HG02884 (cell line): ENCODE measurements at regions not wholly inside any gene's neighbourhood (a gene's known extent, or its start where the extent isn't known, plus 50 kb on each side); places are given as distances from the start of the nearest gene placed in this dataset.
A peak's percentile ranks its signal among the peaks of the same experiment; 100 is the strongest.

Experiments used
- ATAC-seq: cut with Tn5 transposase; IDR thresholded peaks from one replicate; pipeline ENCODE4 v1.9.1; 2021; ENCODE audit warnings: mild to moderate bottlenecking, moderate library complexity; ENCODE audit not compliant: unreplicated experiment

DNA sequence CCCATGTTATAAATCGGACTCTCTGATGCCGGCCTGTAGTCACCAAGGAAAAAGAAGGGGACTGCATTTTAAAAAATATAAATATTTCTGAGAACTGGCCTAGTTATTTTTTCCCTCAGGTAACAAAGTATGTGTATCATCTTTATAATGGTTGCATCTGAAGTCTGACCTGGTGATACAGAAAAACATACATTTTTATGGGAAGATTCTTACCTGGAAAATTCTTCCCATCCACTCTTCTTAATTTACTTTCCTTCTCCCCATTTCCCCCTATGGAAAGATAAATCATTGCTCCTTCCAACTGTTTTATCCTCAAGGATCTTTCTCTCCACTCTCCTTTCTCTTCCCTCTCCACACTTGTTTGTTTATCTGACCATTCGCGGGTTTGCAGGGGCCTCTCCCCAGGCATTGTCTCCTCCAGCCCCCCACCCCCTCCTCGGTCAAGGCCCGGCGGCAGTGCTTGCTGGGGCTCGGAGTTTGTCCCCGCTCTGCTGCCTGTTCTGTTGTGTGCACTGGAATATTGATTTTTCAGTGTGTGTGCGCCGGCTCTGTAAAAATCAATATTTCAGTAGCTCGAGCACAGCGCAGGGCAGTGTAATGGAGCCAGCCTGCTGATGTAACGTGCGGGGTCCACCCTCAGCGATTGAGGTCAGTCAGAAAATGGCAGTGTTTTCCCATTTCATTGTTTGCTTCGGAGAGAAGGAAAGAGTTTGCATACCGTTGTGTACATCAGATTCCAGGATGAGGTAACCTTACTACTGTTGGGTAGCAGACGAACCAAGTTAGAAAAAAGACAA, 199.5 kb upstream of the NFE2L3 start:
- ATAC-seq = no peak

DNA sequence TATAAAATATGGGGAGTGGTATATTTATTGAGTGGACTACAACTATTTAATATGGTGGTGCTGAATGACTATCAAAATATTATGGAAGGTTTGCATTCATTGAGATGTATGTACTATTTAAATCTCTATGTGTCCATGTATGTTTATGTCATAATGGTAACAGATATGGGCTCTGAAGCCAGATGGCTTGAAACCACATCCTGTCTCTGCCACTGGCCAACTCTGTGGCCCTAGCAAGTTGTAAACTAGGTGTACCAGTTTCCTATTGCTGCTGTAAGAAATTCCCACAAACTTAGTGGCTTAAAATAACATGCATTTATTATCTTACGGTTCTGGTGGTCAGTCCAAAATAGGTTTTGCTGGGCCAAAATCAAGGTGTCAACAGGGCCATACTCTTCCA, 198.1 kb upstream of the NFE2L3 start:
- ATAC-seq = no peak

DNA sequence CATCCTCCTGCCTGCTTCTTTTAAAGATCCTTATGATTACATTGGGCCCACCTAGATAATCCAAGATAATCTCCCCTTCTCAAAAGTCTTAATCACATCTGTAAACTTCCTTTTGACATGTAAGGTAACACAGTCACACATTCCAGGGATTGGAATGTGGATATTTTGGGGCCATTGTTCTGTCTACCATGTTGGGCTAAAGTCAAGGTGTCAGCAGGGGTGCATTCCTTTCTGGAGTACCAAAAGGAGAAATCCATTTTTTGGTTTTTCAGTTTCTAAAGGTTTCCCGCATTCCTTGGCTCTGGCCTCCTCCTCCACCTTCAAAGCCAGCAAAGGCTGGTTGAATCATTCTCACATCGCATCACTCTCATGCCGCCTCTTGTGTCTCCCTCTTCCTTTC, 197.6 kb upstream of the NFE2L3 start:
- no peak for ATAC-seq

DNA sequence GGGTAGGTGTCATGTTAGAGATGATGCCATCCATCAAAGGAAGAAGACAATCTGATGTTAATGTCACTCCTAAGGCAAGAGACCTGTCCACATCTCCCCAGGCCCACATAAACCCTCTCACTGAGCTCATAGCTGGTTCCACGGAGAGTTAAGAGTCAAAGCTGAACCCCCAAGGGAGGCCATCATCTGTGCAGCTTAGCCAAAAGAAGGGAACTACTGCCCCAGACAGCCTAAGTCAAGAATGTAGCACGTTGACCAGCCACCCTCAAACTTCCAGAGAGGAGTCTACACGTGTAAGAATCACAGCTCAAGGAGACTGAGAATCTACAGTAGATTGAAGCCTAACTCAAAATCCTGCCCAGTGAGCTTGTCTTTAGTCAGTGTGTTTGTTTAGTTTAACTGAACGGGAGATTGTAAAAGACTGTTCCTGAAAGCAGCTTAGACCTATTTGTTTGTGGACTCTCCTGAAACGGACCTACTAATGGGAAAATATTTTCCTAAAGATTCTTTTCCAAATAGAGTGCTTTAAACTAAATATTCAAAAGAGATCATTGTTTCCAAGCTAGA, 192.7 kb upstream of the NFE2L3 start:
- no peak for ATAC-seq

DNA sequence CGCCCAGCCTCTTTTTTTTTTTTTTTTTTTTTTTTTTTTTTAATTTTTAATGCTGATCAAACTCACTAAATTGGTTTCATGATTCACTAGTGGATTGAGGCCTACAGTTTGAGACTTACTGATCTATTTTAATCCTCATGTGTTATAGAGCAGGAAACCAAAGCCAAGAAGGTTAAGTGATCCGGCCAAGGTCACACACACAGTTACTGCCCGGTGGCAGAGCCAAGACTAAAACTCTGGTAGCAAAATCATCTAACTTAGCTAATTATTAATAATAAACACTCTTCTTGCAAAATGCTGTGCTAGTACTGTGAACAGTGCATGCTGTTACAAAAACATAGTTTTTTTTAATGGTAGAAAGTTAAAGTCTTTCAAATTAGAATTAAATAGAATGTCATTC, 188.3 kb upstream of the NFE2L3 start:
- ATAC-seq = no peak

DNA sequence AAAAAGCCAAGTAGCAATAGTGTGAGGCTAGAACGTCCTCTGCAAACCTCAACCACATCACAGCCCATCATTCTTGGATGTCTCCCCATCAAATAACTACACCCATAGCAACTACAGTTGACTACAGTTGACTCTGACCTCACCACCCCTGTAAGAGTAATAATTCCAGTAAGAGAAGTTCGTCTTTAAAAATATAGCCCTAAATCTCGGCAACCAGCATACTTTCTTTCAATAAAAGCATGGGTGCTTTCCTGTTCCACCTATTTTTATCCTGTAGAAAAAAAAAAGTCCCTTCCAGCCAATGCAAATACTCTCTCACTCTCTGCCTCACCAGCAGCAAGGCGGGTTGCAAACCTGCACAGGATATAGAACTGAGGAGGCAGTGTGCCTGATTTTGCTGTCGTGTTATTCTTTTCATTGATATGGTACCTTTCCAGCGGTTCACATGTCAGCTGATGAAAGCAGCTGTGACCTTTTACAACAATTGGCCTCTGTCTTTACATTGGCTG, 187.5 kb upstream of the NFE2L3 start:
- ATAC-seq = peak; percentile 39

DNA sequence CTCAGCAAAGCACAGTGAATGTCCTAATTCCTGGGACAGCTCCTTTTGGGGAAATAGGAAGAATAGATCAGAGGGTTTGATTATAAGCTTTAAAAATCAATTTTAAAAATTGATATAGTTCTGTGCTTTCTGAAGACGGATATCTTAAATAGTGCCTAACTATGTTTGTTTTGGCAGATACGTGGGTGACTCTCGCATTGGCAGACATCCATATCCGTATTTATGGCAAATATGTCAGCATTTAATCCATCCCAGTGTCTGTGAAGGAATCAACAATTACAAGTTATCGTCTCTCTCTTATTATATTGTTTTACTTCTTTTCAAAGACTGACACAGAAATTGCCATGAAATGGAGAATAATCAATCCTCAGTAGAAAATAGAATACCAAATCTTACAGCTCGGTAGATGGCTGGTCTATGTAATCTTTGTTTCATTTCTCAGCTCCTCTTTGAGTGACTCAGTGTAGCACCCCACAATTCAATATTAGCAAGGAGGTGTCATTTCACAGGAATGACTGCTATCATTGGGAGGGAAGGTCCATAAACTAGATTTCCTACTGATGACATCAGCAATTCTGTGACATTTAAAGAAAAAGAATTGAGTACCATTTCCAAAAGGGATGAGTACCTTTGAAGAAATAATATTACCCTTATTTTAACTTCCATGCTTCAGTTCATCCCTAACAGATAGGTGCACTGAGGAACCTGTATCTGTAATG, 186.4 kb upstream of the NFE2L3 start:
- no peak for ATAC-seq

DNA sequence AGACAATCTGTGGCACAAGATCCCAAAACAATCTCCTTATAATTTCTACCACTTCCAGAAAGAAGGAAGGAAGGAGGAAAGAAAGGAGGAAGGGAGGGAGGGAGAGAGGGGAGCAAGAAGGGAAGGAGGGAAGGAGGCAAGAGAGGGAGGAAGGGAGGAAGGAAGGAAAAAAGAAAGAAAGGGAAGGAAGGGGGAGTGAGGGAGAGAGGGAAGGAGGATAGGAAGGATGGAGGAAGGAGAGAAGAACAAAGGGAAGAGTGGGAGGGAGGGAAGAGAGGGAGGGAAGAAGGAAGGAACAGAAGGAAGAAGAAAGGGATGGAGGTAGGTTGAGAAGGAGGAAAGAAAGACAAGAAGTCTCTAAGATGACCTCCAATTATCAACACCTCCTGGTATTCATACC, 185.5 kb upstream of the NFE2L3 start:
- ATAC-seq = no peak

DNA sequence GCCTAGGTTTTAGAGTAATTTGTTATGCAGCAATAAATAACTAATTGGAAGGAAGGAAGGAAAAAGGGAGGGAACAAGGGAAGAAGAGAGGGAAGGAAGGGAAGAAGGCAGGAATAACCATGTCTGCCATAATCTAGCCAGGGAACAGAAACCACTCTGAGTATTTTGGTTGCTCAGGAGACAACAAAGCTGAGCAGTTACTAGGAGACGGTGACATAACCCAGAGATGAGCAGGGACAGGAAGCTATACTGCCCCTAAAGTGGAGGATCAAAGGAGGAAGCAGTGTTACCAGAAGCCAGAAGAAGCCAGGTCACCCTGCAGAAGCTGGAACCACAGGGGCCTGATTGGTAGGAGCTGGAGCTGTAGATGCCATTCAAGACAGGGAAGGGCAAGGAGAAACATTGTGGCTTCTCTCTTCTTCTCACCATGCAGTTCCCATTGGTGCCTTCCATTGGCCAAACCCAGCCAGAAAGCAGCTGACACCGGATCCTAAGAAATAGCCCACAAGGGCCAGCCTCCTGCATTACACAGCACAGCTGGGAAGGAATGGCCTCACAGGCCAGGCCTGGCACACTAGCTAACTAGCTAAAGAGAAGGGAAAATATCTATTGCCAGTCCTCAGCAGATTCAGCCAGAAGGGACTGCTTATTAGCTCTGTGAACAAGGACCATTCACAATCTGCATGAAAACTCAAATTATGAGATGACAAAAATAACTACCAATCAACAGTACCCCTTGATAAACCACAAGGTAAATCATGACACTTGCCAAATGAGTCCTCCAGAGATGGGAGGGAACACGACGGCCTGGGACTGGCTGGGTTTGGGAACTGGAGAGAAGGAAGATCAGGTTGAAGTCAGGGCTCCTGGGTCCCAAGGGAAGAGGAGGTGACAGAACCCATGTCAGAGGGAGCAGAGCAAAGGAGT, 184.5 kb upstream of the NFE2L3 start:
- peak; percentile 3 for ATAC-seq

DNA sequence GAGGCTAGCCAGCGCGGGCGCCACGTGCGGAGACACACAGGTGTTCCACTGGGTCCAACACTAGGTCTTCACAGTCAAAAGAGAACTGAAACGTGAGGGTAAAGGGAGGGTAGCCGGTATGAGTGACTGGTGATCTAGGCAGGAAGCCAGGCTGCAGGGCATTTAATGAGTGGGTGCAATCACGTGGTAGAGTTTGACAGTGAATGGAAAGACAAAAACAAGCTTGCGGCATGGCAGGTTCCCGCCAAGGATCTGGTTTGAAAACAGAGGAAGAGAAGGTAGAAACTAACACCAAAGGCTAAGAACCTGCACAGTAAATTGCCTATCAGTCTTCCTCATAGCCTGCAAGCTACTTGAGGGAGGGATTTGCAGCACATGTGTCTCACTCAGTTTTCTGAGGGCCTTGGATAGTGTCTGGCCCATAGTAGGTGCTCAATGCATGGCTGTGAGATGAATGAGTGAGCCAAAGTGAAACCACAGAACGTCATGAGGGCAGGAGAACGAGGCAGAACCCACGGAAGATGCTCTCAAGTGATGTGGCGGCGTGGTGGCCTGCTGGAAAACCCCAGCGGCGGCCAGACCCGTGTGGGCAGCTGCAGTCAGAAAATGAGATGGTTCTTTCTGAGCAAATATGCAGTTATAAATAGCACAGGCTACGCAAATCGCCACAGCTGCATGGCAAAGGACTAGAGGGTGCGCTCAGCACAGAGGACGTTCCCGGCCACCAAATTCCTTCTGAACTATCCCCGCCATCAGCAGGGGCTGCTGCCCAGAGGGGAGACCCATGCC, 183.6 kb upstream of the NFE2L3 start:
- ATAC-seq = peak; percentile 59

DNA sequence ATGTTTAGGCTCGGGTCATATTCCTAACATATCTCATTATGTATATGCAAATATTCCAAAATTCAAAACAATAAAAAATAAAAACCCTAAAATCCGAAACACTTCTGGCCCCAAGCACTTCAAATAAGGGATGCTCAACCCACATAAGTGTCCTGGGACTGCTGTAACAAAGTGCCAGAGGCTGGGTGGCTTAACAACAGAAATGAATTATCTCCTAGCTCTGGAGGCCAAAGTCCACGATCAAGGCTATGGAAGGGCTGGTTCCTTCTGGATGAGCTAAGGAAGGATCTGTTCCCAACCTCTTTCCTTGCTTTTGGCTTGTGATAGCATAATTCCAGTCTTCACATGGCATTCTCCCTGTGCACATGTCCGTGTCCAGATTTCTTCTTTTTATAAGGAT, 181.6 kb upstream of the NFE2L3 start:
- no peak for ATAC-seq

DNA sequence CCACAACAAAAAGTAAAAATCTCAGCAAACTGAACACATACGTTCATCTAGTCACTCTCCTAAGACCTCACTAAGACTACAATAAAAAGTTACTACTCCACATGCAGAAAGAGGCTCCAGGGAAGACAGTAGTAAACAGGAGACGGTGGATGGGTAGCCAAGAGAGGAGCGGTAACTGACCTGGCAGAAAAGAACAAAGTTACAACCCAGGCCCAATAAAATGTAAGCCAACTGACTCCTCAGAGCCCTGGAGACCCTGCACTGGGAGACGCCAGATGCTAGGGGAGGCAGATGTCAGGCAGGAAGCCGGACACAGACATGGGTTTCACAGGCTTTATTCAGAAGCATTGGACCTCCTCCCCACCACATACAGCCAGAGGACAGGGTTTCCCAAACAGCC, 181.1 kb upstream of the NFE2L3 start:
- no peak for ATAC-seq

DNA sequence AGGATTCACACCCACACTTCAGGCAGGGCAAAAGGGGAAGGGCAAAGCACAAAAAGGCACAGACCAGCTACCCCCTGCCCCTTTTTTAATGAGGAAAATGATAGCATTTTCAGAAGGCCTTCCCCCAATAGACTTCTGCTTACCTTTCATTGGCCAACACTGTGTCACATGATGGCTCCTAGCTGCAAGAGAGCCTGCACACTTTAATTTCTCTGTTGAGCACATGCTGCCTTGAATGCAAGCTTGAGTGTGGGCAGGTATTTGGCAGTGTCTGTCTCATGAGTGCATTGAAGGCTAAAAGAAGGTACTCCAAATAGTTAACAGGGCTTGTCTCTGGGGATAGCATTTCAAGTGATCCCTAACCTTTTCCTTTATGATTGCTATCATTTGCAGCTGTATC, 175.4 kb upstream of the NFE2L3 start:
- no peak for ATAC-seq

DNA sequence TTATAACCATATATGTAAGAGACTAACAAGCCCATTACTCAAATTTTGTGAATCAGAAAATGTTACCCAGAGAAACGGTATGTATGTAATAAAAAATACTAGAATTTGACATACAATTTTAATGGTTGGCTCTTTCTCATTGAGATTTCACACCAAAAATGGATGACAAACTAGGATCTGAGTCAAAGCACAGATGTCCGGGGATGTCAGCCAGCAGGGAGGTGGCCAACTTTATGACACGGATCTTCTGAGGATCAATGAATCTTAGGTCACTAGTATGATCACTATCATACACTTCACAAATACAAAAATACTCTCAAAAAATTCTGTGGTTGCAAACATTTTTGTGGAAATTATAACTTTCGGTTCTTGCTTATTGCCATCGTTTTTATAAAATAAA, 173.5 kb upstream of the NFE2L3 start:
- no peak for ATAC-seq

DNA sequence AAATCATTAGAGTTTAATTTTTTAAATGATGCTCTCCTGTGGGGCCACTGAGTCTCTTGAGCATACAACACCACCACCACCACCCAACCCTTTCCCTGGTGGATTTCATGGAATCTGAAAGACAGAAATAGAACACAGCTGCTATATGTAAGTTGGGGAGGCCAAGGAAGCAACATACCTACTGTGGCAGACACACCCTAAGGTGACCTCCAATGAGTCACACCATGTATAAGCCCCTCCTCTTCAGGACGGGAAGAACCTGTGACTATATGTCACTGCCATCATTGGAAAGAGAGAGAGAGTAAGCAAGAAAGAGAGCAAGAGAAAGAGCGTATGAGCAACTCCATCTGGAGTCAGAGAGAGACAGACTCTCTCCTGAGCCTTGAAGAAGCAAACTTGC, 172.4 kb upstream of the NFE2L3 start:
- ATAC-seq = no peak

DNA sequence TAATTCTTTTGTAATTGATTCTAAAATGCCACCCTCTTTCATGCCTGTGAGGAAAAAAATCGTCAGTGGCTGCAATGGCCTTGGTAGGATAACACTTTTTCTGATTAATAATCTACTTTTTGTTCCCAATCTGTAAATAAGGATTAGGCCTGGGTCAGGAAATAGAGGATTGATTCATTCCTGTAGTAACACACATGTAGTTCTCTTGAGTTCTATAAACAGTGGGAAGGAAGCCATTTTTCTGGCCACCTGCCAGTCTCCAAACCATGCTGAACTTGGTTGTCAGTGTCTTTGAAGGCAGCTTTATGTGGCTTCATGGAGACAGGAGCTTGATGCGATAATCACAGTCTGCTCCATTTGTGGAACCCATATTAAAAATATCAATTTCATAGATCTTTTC, 169.3 kb upstream of the NFE2L3 start:
- no peak for ATAC-seq

DNA sequence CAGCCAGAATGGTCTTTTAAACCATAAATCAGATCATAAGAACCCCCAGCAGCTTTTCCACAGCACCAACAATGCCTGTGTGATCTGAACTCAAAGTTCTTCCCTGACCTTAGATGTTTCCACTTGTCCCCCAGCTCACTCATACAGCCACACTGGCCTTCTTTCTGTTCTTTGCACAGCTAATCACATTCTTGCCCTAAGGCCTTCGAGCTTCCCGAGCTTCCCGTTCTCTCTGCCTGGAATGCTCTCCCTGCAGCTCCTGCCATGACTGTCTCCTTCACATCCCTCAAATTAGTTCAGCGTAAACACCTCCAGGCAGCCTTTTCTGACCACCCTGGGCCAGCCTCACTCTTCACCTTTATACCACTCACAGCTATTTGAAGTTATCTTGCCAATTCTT, 166.8 kb upstream of the NFE2L3 start:
- no peak for ATAC-seq

DNA sequence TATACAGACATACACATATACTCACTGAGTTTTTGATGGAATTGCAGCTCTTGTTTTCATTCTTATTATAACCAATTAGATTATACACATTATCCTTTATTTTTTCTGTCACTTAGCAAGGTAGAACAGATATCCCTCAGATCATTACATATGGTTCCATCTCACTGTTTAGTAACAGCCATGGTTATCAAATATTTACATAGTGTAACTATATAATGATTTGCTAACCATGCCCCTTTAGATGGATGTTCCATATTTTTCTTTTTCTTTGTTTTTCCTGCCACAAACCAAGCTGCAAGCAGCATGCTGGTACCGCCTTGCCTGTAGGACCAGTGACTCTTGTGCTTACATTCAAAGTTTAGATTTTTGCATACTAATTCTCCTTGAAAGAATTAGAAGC, 163.4 kb upstream of the NFE2L3 start:
- no peak for ATAC-seq

DNA sequence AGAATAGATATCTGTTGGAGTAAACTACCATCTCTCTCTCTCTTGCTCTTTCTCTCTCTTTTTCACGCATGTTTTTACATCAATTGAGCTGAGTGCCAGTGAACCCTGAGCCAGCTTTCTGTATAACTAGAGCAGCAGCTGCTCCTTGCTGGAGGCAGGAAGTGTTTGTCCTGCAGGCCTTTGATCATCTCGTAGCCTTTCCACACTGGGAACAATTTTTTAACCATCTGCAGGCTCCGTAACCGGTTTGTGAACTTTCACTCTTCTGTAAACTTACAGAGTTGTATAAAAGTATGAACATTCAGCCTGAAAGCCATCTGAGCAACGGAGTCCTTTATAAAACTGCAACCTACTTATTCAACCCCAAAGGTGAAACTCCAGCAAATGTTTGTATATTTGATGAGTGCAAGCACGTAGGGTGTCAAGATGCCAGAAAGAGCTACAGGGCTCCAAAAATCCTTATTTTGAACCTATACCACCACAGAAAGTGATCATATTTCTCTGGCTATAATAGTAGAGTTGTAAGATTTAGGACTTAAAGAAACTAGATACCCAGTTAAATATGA, 162.8 kb upstream of the NFE2L3 start:
- no peak for ATAC-seq

DNA sequence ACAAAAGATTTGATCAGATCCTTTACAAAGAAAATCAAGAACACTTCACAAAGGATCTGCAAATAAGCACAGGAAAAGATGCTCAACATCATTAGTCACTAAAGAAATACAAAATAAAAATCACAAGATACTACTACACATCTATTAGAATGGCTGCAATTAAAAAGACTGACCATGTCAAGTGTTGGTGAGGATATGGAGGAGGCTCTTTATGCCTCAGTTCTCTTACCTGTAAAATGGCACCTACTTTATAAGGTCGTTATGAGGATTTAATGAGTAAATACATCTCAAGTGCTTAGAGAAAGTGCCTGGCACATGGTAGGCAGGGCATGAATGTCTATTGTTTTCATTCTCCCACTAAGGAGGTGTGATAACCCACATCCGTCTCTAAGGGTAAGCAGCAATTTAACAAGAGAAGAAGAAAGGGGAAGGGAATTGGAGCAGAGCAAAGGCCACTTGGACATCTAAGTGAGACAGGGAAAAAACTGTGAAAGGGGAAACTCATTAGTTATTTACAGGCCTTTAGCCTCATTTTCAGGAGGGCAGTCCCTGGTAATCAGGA, 157.5 kb upstream of the NFE2L3 start:
- ATAC-seq = no peak
